ENCODE measurements at regions not wholly inside any gene's neighbourhood (a gene's known extent, or its start where the extent isn't known, plus 50 kb on each side); places are given as distances from the start of the nearest gene placed in this dataset.

- no TSS peak for BruUV-seq (replicated peaks)
- ChIA-PET POLR2A (ENCODE audit: low non-redundant PET) (no interaction called here), CTCF (no interaction called here)
- H3K9me3 ChIP-seq (ENCODE audit: low read depth, low read length, poor library complexity, severe bottlenecking), result no peaks in the 10 kb centered on the region
- no peak for DNase-seq (ENCODE audit: low spot score)
- no peak overlapping the region for H3K27ac ChIP-seq (ENCODE audit: low read depth, low read length, poor library complexity, severe bottlenecking)
- no peaks in the 10 kb centered on the region for H3K36me3 ChIP-seq (ENCODE audit: insufficient read depth, low read length, poor library complexity, severe bottlenecking)
- no peak for TF ChIP-seq CTCF (conservative IDR thresholded peaks at IDR 0.05; ENCODE audit: low read depth, low read length)
- no peak for TF ChIP-seq EZH2 (IDR thresholded peaks at IDR 0.05; ENCODE audit: borderline replicate concordance, low read depth, low read length, poor library complexity, severe bottlenecking)
- intact Hi-C loops (cut with micrococcal nuclease; ENCODE audit: unreplicated experiment), result no loop called here
- no peak overlapping the region for H3K4me3 ChIP-seq (ENCODE audit: low read depth, low read length, poor library complexity, severe bottlenecking)
- no peaks in the 10 kb centered on the region for H3K27me3 ChIP-seq (replicated peaks; ENCODE audit: insufficient read depth, low read depth, low read length, poor library complexity)
- H3K4me1 ChIP-seq (ENCODE audit: insufficient read depth, low read length, poor library complexity, severe bottlenecking), result no peaks in the 10 kb centered on the region
Measured at GRCh38 chr5:96149021-96149420, 187.4 kb upstream of the ELL2 start.

- CTCF ChIA-PET, result no interaction called here
- POLR2A ChIA-PET (ENCODE audit: low non-redundant PET), result no interaction called here
- H3K27ac ChIP-seq (ENCODE audit: low read depth, low read length, poor library complexity, severe bottlenecking), result no peak overlapping the region
Measured at GRCh38 chr5:96148376-96148775, 186.7 kb upstream of the ELL2 start.

GRCh38 chr5:96147866-96148265, 186.2 kb upstream of the ELL2 start:
- no peak overlapping the region for H3K27ac ChIP-seq (ENCODE audit: low read depth, low read length, poor library complexity, severe bottlenecking)
- CTCF ChIA-PET, result no interaction called here
- no peak for TF ChIP-seq EZH2 (IDR thresholded peaks at IDR 0.05; ENCODE audit: borderline replicate concordance, low read depth, low read length, poor library complexity, severe bottlenecking)
- TF ChIP-seq CTCF (conservative IDR thresholded peaks at IDR 0.05; ENCODE audit: low read depth, low read length), result no peak
- BruUV-seq (replicated peaks), result no TSS peak
- POLR2A ChIA-PET (ENCODE audit: low non-redundant PET), result no interaction called here
- no peaks in the 10 kb centered on the region for H3K27me3 ChIP-seq (replicated peaks; ENCODE audit: insufficient read depth, low read depth, low read length, poor library complexity)
- no peaks in the 10 kb centered on the region for H3K9me3 ChIP-seq (ENCODE audit: low read depth, low read length, poor library complexity, severe bottlenecking)
- intact Hi-C loops (cut with micrococcal nuclease; ENCODE audit: unreplicated experiment), result no loop called here
- no peak for DNase-seq (ENCODE audit: low spot score)
- no peaks in the 10 kb centered on the region for H3K36me3 ChIP-seq (ENCODE audit: insufficient read depth, low read length, poor library complexity, severe bottlenecking)
- no peaks in the 10 kb centered on the region for H3K4me1 ChIP-seq (ENCODE audit: insufficient read depth, low read length, poor library complexity, severe bottlenecking)
- H3K4me3 ChIP-seq (ENCODE audit: low read depth, low read length, poor library complexity, severe bottlenecking), result no peak overlapping the region

More at GRCh38 chr5:96148376-96148775, 186.7 kb upstream of the ELL2 start:
- BruUV-seq (replicated peaks), result no TSS peak
- H3K4me3 ChIP-seq (ENCODE audit: low read depth, low read length, poor library complexity, severe bottlenecking), result no peak overlapping the region
- H3K36me3 ChIP-seq (ENCODE audit: insufficient read depth, low read length, poor library complexity, severe bottlenecking), result no peaks in the 10 kb centered on the region
- no peaks in the 10 kb centered on the region for H3K9me3 ChIP-seq (ENCODE audit: low read depth, low read length, poor library complexity, severe bottlenecking)
- intact Hi-C loops (cut with micrococcal nuclease; ENCODE audit: unreplicated experiment), result no loop called here
- H3K27me3 ChIP-seq (replicated peaks; ENCODE audit: insufficient read depth, low read depth, low read length, poor library complexity), result no peaks in the 10 kb centered on the region
- H3K4me1 ChIP-seq (ENCODE audit: insufficient read depth, low read length, poor library complexity, severe bottlenecking), result no peaks in the 10 kb centered on the region
- no peak for TF ChIP-seq CTCF (conservative IDR thresholded peaks at IDR 0.05; ENCODE audit: low read depth, low read length)
- no peak for TF ChIP-seq EZH2 (IDR thresholded peaks at IDR 0.05; ENCODE audit: borderline replicate concordance, low read depth, low read length, poor library complexity, severe bottlenecking)
- no peak for DNase-seq (ENCODE audit: low spot score)
